Endothelial cell of umbilical vein (primary cell): ENCODE measurements at regions not wholly inside any gene's neighbourhood (a gene's known extent, or its start where the extent isn't known, plus 50 kb on each side); places are given as distances from the start of the nearest gene placed in this dataset.

Source experiments
- CTCF ChIP-seq, 2 donors: IDR thresholded peaks; 1 replicate in 1 of 2; 2 replicates in 1 of 2; pipeline ENCODE4 v1.5.1; 2011; ENCODE audit warnings: low read length in 2 of 2, mild to moderate bottlenecking in 2 of 2, moderate library complexity in 2 of 2, control low read depth in 1 of 2, inconsistent platforms in 1 of 2, low read depth in 1 of 2; ENCODE audit not compliant: insufficient read depth in 1 of 2; ENCODE audit errors: extremely low read depth in 1 of 2
- EZH2 ChIP-seq: IDR thresholded peaks from 2 replicates; pipeline ENCODE4 v1.6.1; 2012; ENCODE audit warnings: borderline replicate concordance, low read depth, mild to moderate bottlenecking, moderate library complexity, low read length, inconsistent platforms; ENCODE audit not compliant: severe bottlenecking
- POLR2A ChIP-seq: IDR thresholded peaks from 2 replicates; pipeline ENCODE4 v1.6.1; 2012; ENCODE audit warnings: low read depth, mild to moderate bottlenecking, control low read depth, low read length
- POLR2AphosphoS5 ChIP-seq: IDR thresholded peaks from 2 replicates; pipeline ENCODE4 v1.6.1; 2012; ENCODE audit warnings: low read depth, mild to moderate bottlenecking, control low read depth, low read length, moderate library complexity; ENCODE audit not compliant: insufficient read depth
- TF ChIP-seq, protein P1 (sequence below): IDR thresholded peaks from 2 replicates; pipeline ENCODE4 v1.6.1; 2011; ENCODE audit not compliant: insufficient read depth, insufficient read length

GRCh38 chr5:25552871-25553481 is 908.2 kb upstream of the CDH10 start:
- TF ChIP-seq CTCF (IDR thresholded peaks at IDR 0.05; ENCODE audit: extremely low read depth in 1 of 2, insufficient read depth in 1 of 2, low read depth in 1 of 2, low read length in 2 of 2) (no peak), EZH2 (no peak), POLR2A (no peak), POLR2AphosphoS5 (no peak)
- TF ChIP-seq, protein P1, sequence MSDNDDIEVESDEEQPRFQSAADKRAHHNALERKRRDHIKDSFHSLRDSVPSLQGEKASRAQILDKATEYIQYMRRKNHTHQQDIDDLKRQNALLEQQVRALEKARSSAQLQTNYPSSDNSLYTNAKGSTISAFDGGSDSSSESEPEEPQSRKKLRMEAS, result no peak
